Endothelial cell of umbilical vein (primary cell): ENCODE measurements at regions not wholly inside any gene's neighbourhood (a gene's known extent, or its start where the extent isn't known, plus 50 kb on each side); places are given as distances from the start of the nearest gene placed in this dataset.

Source experiments
- BruUV-seq: library from RNA; stranded (reverse); fragments of 400-500 nt; replicated peaks from 2 replicates; lab custom pipeline; 2021; lab: Mats Ljungman, UMichigan
- CTCF ChIA-PET: fragments of 300-600, 350-600 bp; sonication (Branson Sonifier 250); formaldehyde crosslinking; loops from one replicate; lab custom pipeline; 2021; ENCODE audit warnings: antibody characterized with exemption, inconsistent platforms; lab: Charles Lee
- POLR2A ChIA-PET: fragments of 300-600, 350-600 bp; sonication (Branson Sonifier 250); formaldehyde crosslinking; loops from one replicate; lab custom pipeline; 2021; ENCODE audit warnings: antibody characterized with exemption, inconsistent platforms; lab: Charles Lee
- DNase-seq: peaks from one replicate; pipeline ENCODE4 v3.0.0-alpha.2; 2011; ENCODE audit warnings: low read depth, low spot score
- FAIRE-seq: peaks from 2 replicates; lab custom pipeline; 2011; peaks lifted over from hg19 to GRCh38; lab: Jason Lieb, UNC
- H2AFZ ChIP-seq: 2 replicates; pipeline ENCODE4 v1.6.0; 2012; ENCODE audit warnings: low read depth, low read length, control low read depth, inconsistent platforms
- H3K27ac ChIP-seq: 2 replicates; pipeline ENCODE4 v1.5.1; 2011; ENCODE audit warnings: low read depth, mild to moderate bottlenecking, control low read depth, low read length, moderate library complexity; ENCODE audit not compliant: insufficient read depth
- H3K27me3 ChIP-seq, 2 experiments: 2 replicates each; pipeline versions ENCODE4 v1.6.0 to v1.6.1; 2011; ENCODE audit warnings: low read length in 2 of 2, mixed read lengths in 1 of 2; ENCODE audit not compliant: control insufficient read depth in 2 of 2, insufficient read depth in 2 of 2
- H3K36me3 ChIP-seq, 2 experiments: 2 replicates in 1 of 2; 3 replicates in 1 of 2; pipeline ENCODE4 v1.5.1; 2011; ENCODE audit warnings: low read length in 2 of 2, mild to moderate bottlenecking in 1 of 2, moderate library complexity in 1 of 2; ENCODE audit not compliant: control insufficient read depth in 2 of 2, insufficient read depth in 2 of 2; ENCODE audit errors: extremely low read depth in 1 of 2
- H3K4me1 ChIP-seq: 3 replicates; pipeline ENCODE4 v1.5.1; 2011; ENCODE audit warnings: mild to moderate bottlenecking, low read length; ENCODE audit not compliant: control insufficient read depth, insufficient read depth; ENCODE audit errors: extremely low read depth
- H3K4me2 ChIP-seq: 2 replicates; pipeline ENCODE4 v1.6.1; 2011; ENCODE audit warnings: low read length, control low read depth, mixed read lengths; ENCODE audit not compliant: insufficient read depth
- H3K4me3 ChIP-seq, 3 experiments: fragments of 200-600 bp in 1 of 3; sonication (generic), shearing (Covaris generic) in 1 of 3; replicated peaks in 1 of 3; 2 replicates each; pipeline ENCODE4 v1.5.1; 2011 to 2016; ENCODE audit warnings: control low read depth in 3 of 3, low read length in 3 of 3, mild to moderate bottlenecking in 2 of 3, inconsistent platforms in 1 of 3, low read depth in 1 of 3, moderate library complexity in 1 of 3; ENCODE audit not compliant: insufficient read depth in 1 of 3
- H3K79me2 ChIP-seq: 2 replicates; pipeline ENCODE4 v1.6.0; 2012; ENCODE audit warnings: low read length, inconsistent platforms; ENCODE audit not compliant: control insufficient read depth, insufficient read depth
- H3K9ac ChIP-seq: replicated peaks from 2 replicates; pipeline ENCODE3; 2011; ENCODE audit warnings: low read length, control low read depth; ENCODE audit not compliant: insufficient read depth; ENCODE audit errors: extremely low read depth
- H3K9me1 ChIP-seq: replicated peaks from 3 replicates; pipeline ENCODE4 v1.6.0; 2011; ENCODE audit warnings: mild to moderate bottlenecking, low read length; ENCODE audit not compliant: control insufficient read depth, insufficient read depth; ENCODE audit errors: extremely low read depth
- H3K9me3 ChIP-seq: replicated peaks from 2 replicates; pipeline ENCODE4 v1.5.1; 2012; ENCODE audit warnings: low read length, inconsistent platforms; ENCODE audit not compliant: control insufficient read depth, insufficient read depth
- H4K20me1 ChIP-seq: replicated peaks from 2 replicates; pipeline ENCODE3; 2011; ENCODE audit warnings: mild to moderate bottlenecking, low read length; ENCODE audit not compliant: control insufficient read depth, insufficient read depth; ENCODE audit errors: extremely low read depth
- CTCF ChIP-seq, 2 donors: IDR thresholded peaks; 1 replicate in 1 of 2; 2 replicates in 1 of 2; pipeline ENCODE4 v1.5.1; 2011; ENCODE audit warnings: low read length in 2 of 2, mild to moderate bottlenecking in 2 of 2, moderate library complexity in 2 of 2, control low read depth in 1 of 2, inconsistent platforms in 1 of 2, low read depth in 1 of 2; ENCODE audit not compliant: insufficient read depth in 1 of 2; ENCODE audit errors: extremely low read depth in 1 of 2
- EZH2 ChIP-seq: IDR thresholded peaks from 2 replicates; pipeline ENCODE4 v1.6.1; 2012; ENCODE audit warnings: borderline replicate concordance, low read depth, mild to moderate bottlenecking, moderate library complexity, low read length, inconsistent platforms; ENCODE audit not compliant: severe bottlenecking
- FOS ChIP-seq: IDR thresholded peaks from 2 replicates; pipeline ENCODE4 v1.6.1; 2011; ENCODE audit warnings: mild to moderate bottlenecking, low read length, moderate library complexity, borderline replicate concordance; ENCODE audit not compliant: insufficient read depth
- GATA2 ChIP-seq: IDR thresholded peaks from 2 replicates; pipeline ENCODE4 v1.7.0; 2011; ENCODE audit warnings: low read depth, mild to moderate bottlenecking, moderate library complexity, mixed read lengths, low read length; ENCODE audit not compliant: insufficient read length, insufficient read depth
- JUN ChIP-seq: IDR thresholded peaks from 2 replicates; pipeline ENCODE4 v1.6.1; 2011; ENCODE audit warnings: borderline replicate concordance, low read depth; ENCODE audit not compliant: insufficient read length, insufficient read depth
- MAX ChIP-seq: IDR thresholded peaks from 2 replicates; pipeline ENCODE4 v1.6.1; 2011; ENCODE audit not compliant: insufficient read depth, insufficient read length
- MYC ChIP-seq: IDR thresholded peaks from one replicate; pipeline ENCODE4 v1.6.1; 2011; ENCODE audit warnings: mild to moderate bottlenecking, low read depth, low read length
- POLR2A ChIP-seq: IDR thresholded peaks from 2 replicates; pipeline ENCODE4 v1.6.1; 2012; ENCODE audit warnings: low read depth, mild to moderate bottlenecking, control low read depth, low read length
- POLR2AphosphoS5 ChIP-seq: IDR thresholded peaks from 2 replicates; pipeline ENCODE4 v1.6.1; 2012; ENCODE audit warnings: low read depth, mild to moderate bottlenecking, control low read depth, low read length, moderate library complexity; ENCODE audit not compliant: insufficient read depth
- dilution Hi-C: fragments of 300-500 bp; cut with MboI; formaldehyde crosslinking; loops from one replicate; pipeline ENCODE4 v1.15.0; 2019; ENCODE audit warnings: low sequenced_read_pairs; ENCODE audit not compliant: extremely low pct_ligation_motif_present
- intact Hi-C: fragments of 100-400 bp; cut with micrococcal nuclease; formaldehyde crosslinking; loops from one replicate; pipeline ENCODE4 v1.10.0; 2022

- Histone ChIP-seq H3K9me1 (no peaks in the 10 kb centered on the region), H3K9me3 (no peaks in the 10 kb centered on the region), H4K20me1 (no peaks in the 10 kb centered on the region), H3K27me3 (no peaks in the 10 kb centered on the region), H3K36me3 (no peaks in the 10 kb centered on the region), H3K9ac (no peak overlapping the region), H3K4me3 (no peak overlapping the region), H2AFZ (no peak overlapping the region), H3K79me2 (no peaks in the 10 kb centered on the region), H3K27ac (no peak overlapping the region), H3K4me2 (no peak overlapping the region), H3K4me1 (peaks cover 36% of the 10 kb centered on the region)
- ChIA-PET CTCF (no interaction called here), POLR2A (no interaction called here)
- DNase-seq = no peak
- no TSS peak for BruUV-seq
- dilution Hi-C loops = no loop called here
- TF ChIP-seq CTCF (IDR thresholded peaks at IDR 0.05; ENCODE audit: extremely low read depth in 1 of 2, insufficient read depth in 1 of 2, low read depth in 1 of 2, low read length in 2 of 2) = no peak
- FAIRE-seq = no peak
- intact Hi-C loops = no loop called here
Measured at GRCh38 chr20:6697228-6697972, 70.1 kb upstream of the BMP2 start.

- no peaks in the 10 kb centered on the region for H3K9me1 ChIP-seq
- DNase-seq (no peak), FAIRE-seq (no peak)
- POLR2A ChIA-PET = no interaction called here
- no peaks in the 10 kb centered on the region for H3K9me3 ChIP-seq
- CTCF ChIA-PET = no interaction called here
- H3K27me3 ChIP-seq = no peaks in the 10 kb centered on the region
- no peaks in the 10 kb centered on the region for H3K36me3 ChIP-seq
- no peak overlapping the region for H3K4me3 ChIP-seq
- H4K20me1 ChIP-seq = no peaks in the 10 kb centered on the region
- intact Hi-C loops (no loop called here), dilution Hi-C loops (no loop called here)
- peaks cover 22% of the 10 kb centered on the region for H3K4me1 ChIP-seq
- TF ChIP-seq POLR2A (no peak), POLR2AphosphoS5 (no peak), CTCF (IDR thresholded peaks at IDR 0.05; ENCODE audit: extremely low read depth in 1 of 2, insufficient read depth in 1 of 2, low read depth in 1 of 2, low read length in 2 of 2) (no peak), MYC (no peak), EZH2 (no peak), GATA2 (no peak), MAX (no peak), FOS (no peak), JUN (no peak)
- no peak overlapping the region for H3K27ac ChIP-seq
- no peak overlapping the region for H3K4me2 ChIP-seq
- no peaks in the 10 kb centered on the region for H3K79me2 ChIP-seq
- no peak overlapping the region for H2AFZ ChIP-seq
- BruUV-seq = no TSS peak
- H3K9ac ChIP-seq = no peak overlapping the region
Measured at GRCh38 chr20:6696001-6696400, 71.5 kb upstream of the BMP2 start.
